GM12878 (cell line): ENCODE measurements at regions not wholly inside any gene's neighbourhood (a gene's known extent, or its start where the extent isn't known, plus 50 kb on each side); places are given as distances from the start of the nearest gene placed in this dataset.

ENCODE experiments used
- ATAC-seq: fragments of 200-7000 bp; cut with Tn5 transposase; 3 replicates; pipeline ENCODE4 v1.9.1; 2020; ENCODE audit warnings: mild to moderate bottlenecking, moderate library complexity
- BruUV-seq: library from RNA; stranded (reverse); fragments of 400-500 nt; replicated peaks from 2 replicates; lab custom pipeline; 2021; lab: Mats Ljungman, UMichigan
- CTCF ChIA-PET: fragments of 300-600 bp; sonication (Branson Sonifier 250); formaldehyde crosslinking; extraction: SDS; loops from one replicate; lab custom pipeline; 2021; ENCODE audit warnings: inconsistent platforms; lab: Yijun Ruan, JAX
- POLR2A ChIA-PET: fragments of 350-600 bp; formaldehyde crosslinking; extraction: SDS; loops from one replicate; lab custom pipeline; 2021; ENCODE audit warnings: inconsistent platforms; lab: Charles Lee
- RAD21 ChIA-PET: fragments of 300-600 bp; sonication (Branson Sonifier 250); formaldehyde crosslinking; loops from one replicate; lab custom pipeline; 2023; ENCODE audit warnings: antibody characterized with exemption; ENCODE audit not compliant: unreplicated experiment; lab: Charles Lee
- SMC1A ChIA-PET: fragments of 300-600 bp; sonication (Branson Sonifier 250); formaldehyde crosslinking; loops from one replicate; lab custom pipeline; 2023; ENCODE audit not compliant: unreplicated experiment, uncharacterized antibody; lab: Charles Lee
- DNase-seq: peaks from one replicate; pipeline ENCODE4 v3.0.0-alpha.2; 2011; ENCODE audit warnings: low read depth, low spot score
- FAIRE-seq: peaks from 3 replicates; lab custom pipeline; 2011; peaks lifted over from hg19 to GRCh38; lab: Jason Lieb, UNC
- H2AFZ ChIP-seq: 2 replicates; pipeline ENCODE4 v1.6.0; 2011; ENCODE audit warnings: low read depth, low read length, control low read depth; ENCODE audit not compliant: control insufficient read depth
- H3K27ac ChIP-seq: 2 replicates; pipeline ENCODE4 v1.5.1; 2011; ENCODE audit warnings: control low read depth; ENCODE audit not compliant: control insufficient read depth, insufficient read depth
- H3K27me3 ChIP-seq, 2 experiments: replicated peaks in 1 of 2; 2 replicates each; pipeline versions ENCODE4 v1.6.0 to v1.6.1; 2011; ENCODE audit warnings: low read length in 1 of 2; ENCODE audit not compliant: control insufficient read depth in 2 of 2, insufficient read depth in 2 of 2
- H3K36me3 ChIP-seq, 2 experiments: 2 replicates each; pipeline ENCODE4 v1.5.1; 2011; ENCODE audit warnings: low read length in 1 of 2; ENCODE audit not compliant: control insufficient read depth in 2 of 2, insufficient read depth in 2 of 2
- H3K4me1 ChIP-seq: 2 replicates; pipeline ENCODE4 v1.6.1; 2011; ENCODE audit warnings: mild to moderate bottlenecking, low read length, moderate library complexity, mixed read lengths; ENCODE audit not compliant: control insufficient read depth, insufficient read depth
- H3K4me2 ChIP-seq: 2 replicates; pipeline ENCODE4 v1.6.0; 2011; ENCODE audit warnings: control low read depth; ENCODE audit not compliant: control insufficient read depth, insufficient read depth
- H3K4me3 ChIP-seq: fragments of 200-600 bp; sonication (generic); 2 replicates; pipeline ENCODE4 v1.5.1; 2016
- H3K79me2 ChIP-seq: 2 replicates; pipeline ENCODE4 v1.6.0; 2011; ENCODE audit warnings: low read length; ENCODE audit not compliant: control insufficient read depth, insufficient read depth
- H3K9ac ChIP-seq: 2 replicates; pipeline ENCODE4 v1.8.0; 2011; ENCODE audit warnings: low read length, control low read depth, mixed read lengths; ENCODE audit not compliant: control insufficient read depth, insufficient read depth
- H3K9me3 ChIP-seq: replicated peaks from 3 replicates; pipeline ENCODE4 v1.5.1; 2011; ENCODE audit warnings: mild to moderate bottlenecking, low read length; ENCODE audit not compliant: control insufficient read depth, insufficient read depth
- H4K20me1 ChIP-seq: 2 replicates; pipeline ENCODE4 v1.6.0; 2011; ENCODE audit not compliant: control insufficient read depth, insufficient read depth
- ASH2L ChIP-seq: fragments of 300-600, 200-600 bp; sonication (generic); IDR thresholded peaks from 2 replicates; pipeline ENCODE4 v1.6.1; 2017; ENCODE audit warnings: low read depth, mild to moderate bottlenecking, borderline replicate concordance
- BRCA1 ChIP-seq: IDR thresholded peaks from 2 replicates; pipeline ENCODE4 v1.6.1; 2011; ENCODE audit warnings: low read depth, low read length, improper control_type of control experiment
- CHD2 ChIP-seq: IDR thresholded peaks from 2 replicates; pipeline ENCODE4 v1.6.1; 2011; ENCODE audit warnings: low read depth, low read length, improper control_type of control experiment, borderline replicate concordance
- IKZF2 ChIP-seq, 2 experiments: fragments of 450-650 bp; IDR thresholded peaks; 2 replicates each; pipeline ENCODE4 v1.6.1; 2017; ENCODE audit warnings: mild to moderate bottlenecking in 2 of 2, moderate library complexity in 2 of 2
- IRF3 ChIP-seq: fragments of 450-650 bp; IDR thresholded peaks from 2 replicates; pipeline ENCODE4 v1.6.1; 2014; ENCODE audit warnings: mild to moderate bottlenecking
- JUND ChIP-seq: IDR thresholded peaks from 2 replicates; pipeline ENCODE4 v1.6.1; 2012; ENCODE audit warnings: low read depth, mild to moderate bottlenecking, low read length, improper control_type of control experiment, moderate library complexity
- MXI1 ChIP-seq: fragments of 150-350 bp; IDR thresholded peaks from 2 replicates; pipeline ENCODE4 v1.6.1; 2011; ENCODE audit warnings: low read depth, mild to moderate bottlenecking, inconsistent platforms, low read length, improper control_type of control experiment
- NFYA ChIP-seq: IDR thresholded peaks from 2 replicates; pipeline ENCODE4 v1.6.1; 2011; ENCODE audit warnings: low read depth, mild to moderate bottlenecking, low read length, improper control_type of control experiment, borderline replicate concordance
- NR2C1 ChIP-seq: fragments of 450-650 bp; IDR thresholded peaks from 2 replicates; pipeline ENCODE4 v1.6.1; 2017; ENCODE audit warnings: antibody characterized with exemption, mild to moderate bottlenecking, moderate library complexity
- RUNX3 ChIP-seq: IDR thresholded peaks from 2 replicates; pipeline ENCODE4 v1.6.1; 2012; ENCODE audit warnings: low read length, inconsistent platforms
- SMAD1 ChIP-seq: fragments of 450-650 bp; IDR thresholded peaks from 2 replicates; pipeline ENCODE4 v1.6.1; 2018; ENCODE audit warnings: mild to moderate bottlenecking, low read depth; ENCODE audit not compliant: partially characterized antibody
- SMARCA5 ChIP-seq: fragments of 450-650 bp; IDR thresholded peaks from 2 replicates; pipeline ENCODE4 v1.6.1; 2017; ENCODE audit warnings: mild to moderate bottlenecking
- SMC3 ChIP-seq: IDR thresholded peaks from 2 replicates; pipeline ENCODE4 v1.6.1; 2011; ENCODE audit warnings: low read length, improper control_type of control experiment, borderline replicate concordance
- SUPT20H ChIP-seq: IDR thresholded peaks from 2 replicates; pipeline ENCODE4 v1.6.1; 2011; ENCODE audit warnings: low read depth, mild to moderate bottlenecking, low read length, moderate library complexity, borderline replicate concordance; ENCODE audit not compliant: control insufficient read depth
- TCF12 ChIP-seq: IDR thresholded peaks from 2 replicates; pipeline ENCODE4 v1.6.1; 2011; ENCODE audit warnings: low read depth, mild to moderate bottlenecking, low read length
- ZNF217 ChIP-seq: fragments of 450-650 bp; IDR thresholded peaks from 2 replicates; pipeline ENCODE4 v1.6.1; 2017; ENCODE audit warnings: antibody characterized with exemption, mild to moderate bottlenecking
- ZNF24 ChIP-seq: fragments of 450-650 bp; IDR thresholded peaks from 2 replicates; pipeline ENCODE4 v1.6.1; 2017; ENCODE audit warnings: antibody characterized with exemption, mild to moderate bottlenecking
- WGBS: methylation state at CpG from one replicate; pipeline ENCODE4 v1.1.6; 2016; ENCODE audit warnings: low lambda C conversion rate; ENCODE audit not compliant: insufficient replicate concordance, insufficient coverage; ENCODE audit errors: missing lambda C conversion rate; 5-methylcytosine and 5-hydroxymethylcytosine counted together
- in situ Hi-C: fragments of 300-500 bp; cut with MboI; formaldehyde crosslinking; loops from 9 replicates; pipeline ENCODE4 v1.14.3; 2018; ENCODE audit warnings: mixed read lengths
- intact Hi-C: fragments of 100-400 bp; cut with micrococcal nuclease; formaldehyde crosslinking; loops from one replicate; pipeline ENCODE4 v1.14.2; 2022; ENCODE audit not compliant: unreplicated experiment
- TF ChIP-seq, protein P1 (sequence below): fragments of 150-350 bp; IDR thresholded peaks from 2 replicates; pipeline ENCODE4 v1.6.1; 2016; ENCODE audit warnings: low read depth, low read length
- TF ChIP-seq, protein P2 (sequence below): fragments of 450-650 bp; IDR thresholded peaks from 2 replicates; pipeline ENCODE4 v1.6.1; 2017; ENCODE audit warnings: mild to moderate bottlenecking

DNA sequence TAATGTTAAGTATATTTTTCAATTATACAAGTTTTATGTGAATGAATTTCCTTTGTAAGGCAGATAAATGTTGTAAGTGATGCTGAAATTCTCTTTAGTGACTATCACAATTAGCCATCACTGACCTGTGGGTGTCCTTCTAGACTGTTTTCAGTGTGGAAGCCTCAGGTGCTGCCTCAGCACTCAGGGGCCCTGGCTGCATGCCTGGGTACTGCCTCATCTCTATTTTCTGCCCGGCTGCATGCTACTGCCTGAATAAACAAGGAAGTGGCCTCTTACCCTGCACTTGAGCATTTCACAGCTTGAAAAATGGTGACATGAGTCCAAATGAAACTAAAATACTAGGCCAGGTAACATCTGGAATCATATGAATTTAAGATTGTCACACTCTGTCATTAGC, 787.6 kb upstream of the SALL3 start:
- no peak for ATAC-seq
- H3K27me3 ChIP-seq: no peaks in the 10 kb centered on the region
- H3K36me3 ChIP-seq: no peaks in the 10 kb centered on the region
- in situ Hi-C loops (no loop called here), intact Hi-C loops (no loop called here)
- no peak overlapping the region for H3K4me2 ChIP-seq
- ChIA-PET CTCF (no interaction called here), RAD21 (no interaction called here), POLR2A (no interaction called here), SMC1A (no interaction called here)
- no peak for DNase-seq
- no peak overlapping the region for H3K9ac ChIP-seq
- no peaks in the 10 kb centered on the region; the same call in 2 of the 3 replicates for H3K9me3 ChIP-seq
- BruUV-seq: no TSS peak
- no peak for FAIRE-seq
- H3K27ac ChIP-seq: no peak overlapping the region
- 0% methylated on average over 1 of the region's 1 CpG for WGBS
- TF ChIP-seq TCF12: no peak
- no peak for TF ChIP-seq ASH2L
- no peak for TF ChIP-seq NFYA
- TF ChIP-seq CHD2: no peak
- TF ChIP-seq RUNX3: no peak
- TF ChIP-seq SMAD1: no peak
- TF ChIP-seq, protein P1, sequence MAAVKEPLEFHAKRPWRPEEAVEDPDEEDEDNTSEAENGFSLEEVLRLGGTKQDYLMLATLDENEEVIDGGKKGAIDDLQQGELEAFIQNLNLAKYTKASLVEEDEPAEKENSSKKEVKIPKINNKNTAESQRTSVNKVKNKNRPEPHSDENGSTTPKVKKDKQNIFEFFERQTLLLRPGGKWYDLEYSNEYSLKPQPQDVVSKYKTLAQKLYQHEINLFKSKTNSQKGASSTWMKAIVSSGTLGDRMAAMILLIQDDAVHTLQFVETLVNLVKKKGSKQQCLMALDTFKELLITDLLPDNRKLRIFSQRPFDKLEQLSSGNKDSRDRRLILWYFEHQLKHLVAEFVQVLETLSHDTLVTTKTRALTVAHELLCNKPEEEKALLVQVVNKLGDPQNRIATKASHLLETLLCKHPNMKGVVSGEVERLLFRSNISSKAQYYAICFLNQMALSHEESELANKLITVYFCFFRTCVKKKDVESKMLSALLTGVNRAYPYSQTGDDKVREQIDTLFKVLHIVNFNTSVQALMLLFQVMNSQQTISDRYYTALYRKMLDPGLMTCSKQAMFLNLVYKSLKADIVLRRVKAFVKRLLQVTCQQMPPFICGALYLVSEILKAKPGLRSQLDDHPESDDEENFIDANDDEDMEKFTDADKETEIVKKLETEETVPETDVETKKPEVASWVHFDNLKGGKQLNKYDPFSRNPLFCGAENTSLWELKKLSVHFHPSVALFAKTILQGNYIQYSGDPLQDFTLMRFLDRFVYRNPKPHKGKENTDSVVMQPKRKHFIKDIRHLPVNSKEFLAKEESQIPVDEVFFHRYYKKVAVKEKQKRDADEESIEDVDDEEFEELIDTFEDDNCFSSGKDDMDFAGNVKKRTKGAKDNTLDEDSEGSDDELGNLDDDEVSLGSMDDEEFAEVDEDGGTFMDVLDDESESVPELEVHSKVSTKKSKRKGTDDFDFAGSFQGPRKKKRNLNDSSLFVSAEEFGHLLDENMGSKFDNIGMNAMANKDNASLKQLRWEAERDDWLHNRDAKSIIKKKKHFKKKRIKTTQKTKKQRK: no peak
- TF ChIP-seq JUND: no peak
- TF ChIP-seq SUPT20H: no peak
- TF ChIP-seq MXI1: no peak
- no peak for TF ChIP-seq BRCA1
- no peak for TF ChIP-seq NR2C1
- no peak for TF ChIP-seq IKZF2 (IDR thresholded peaks at IDR 0.05)
- no peak for TF ChIP-seq SMARCA5
- TF ChIP-seq ZNF24: no peak
- TF ChIP-seq IRF3: no peak
- TF ChIP-seq, protein P2, sequence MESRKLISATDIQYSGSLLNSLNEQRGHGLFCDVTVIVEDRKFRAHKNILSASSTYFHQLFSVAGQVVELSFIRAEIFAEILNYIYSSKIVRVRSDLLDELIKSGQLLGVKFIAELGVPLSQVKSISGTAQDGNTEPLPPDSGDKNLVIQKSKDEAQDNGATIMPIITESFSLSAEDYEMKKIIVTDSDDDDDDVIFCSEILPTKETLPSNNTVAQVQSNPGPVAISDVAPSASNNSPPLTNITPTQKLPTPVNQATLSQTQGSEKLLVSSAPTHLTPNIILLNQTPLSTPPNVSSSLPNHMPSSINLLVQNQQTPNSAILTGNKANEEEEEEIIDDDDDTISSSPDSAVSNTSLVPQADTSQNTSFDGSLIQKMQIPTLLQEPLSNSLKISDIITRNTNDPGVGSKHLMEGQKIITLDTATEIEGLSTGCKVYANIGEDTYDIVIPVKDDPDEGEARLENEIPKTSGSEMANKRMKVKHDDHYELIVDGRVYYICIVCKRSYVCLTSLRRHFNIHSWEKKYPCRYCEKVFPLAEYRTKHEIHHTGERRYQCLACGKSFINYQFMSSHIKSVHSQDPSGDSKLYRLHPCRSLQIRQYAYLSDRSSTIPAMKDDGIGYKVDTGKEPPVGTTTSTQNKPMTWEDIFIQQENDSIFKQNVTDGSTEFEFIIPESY: no peak
- no peak for TF ChIP-seq SMC3
- TF ChIP-seq ZNF217: no peak
- no peak overlapping the region for H3K4me3 ChIP-seq
- H2AFZ ChIP-seq: no peak overlapping the region
- H3K79me2 ChIP-seq: no peaks in the 10 kb centered on the region
- H4K20me1 ChIP-seq: no peaks in the 10 kb centered on the region
- no peaks in the 10 kb centered on the region for H3K4me1 ChIP-seq
